WTC11 (cell line): ENCODE measurements at regions not wholly inside any gene's neighbourhood (a gene's known extent, or its start where the extent isn't known, plus 50 kb on each side); places are given as distances from the start of the nearest gene placed in this dataset.

Experiments
- CREB1 ChIP-seq: sonication (generic); formaldehyde crosslinking; IDR thresholded peaks from 2 replicates; pipeline ENCODE4 v1.8.0; 2023; ENCODE audit warnings: mild to moderate bottlenecking, missing genetic modification reagents
- CTCF ChIP-seq: fragments of 200-600 bp; IDR thresholded peaks from 2 replicates; pipeline ENCODE4 v1.8.0; 2022; ENCODE audit warnings: antibody characterized with exemption
- E2F1 ChIP-seq: sonication (generic); formaldehyde crosslinking; IDR thresholded peaks from 2 replicates; pipeline ENCODE4 v1.8.0; 2022; ENCODE audit warnings: mild to moderate bottlenecking, missing genetic modification reagents
- FOXK1 ChIP-seq: sonication (generic); formaldehyde crosslinking; IDR thresholded peaks from 2 replicates; pipeline ENCODE4 v1.8.0; 2022; ENCODE audit warnings: mild to moderate bottlenecking, moderate library complexity, missing genetic modification reagents
- KAT7 ChIP-seq: sonication (generic); formaldehyde crosslinking; IDR thresholded peaks from 2 replicates; pipeline ENCODE4 v1.8.1; 2023; ENCODE audit warnings: missing genetic modification reagents, mild to moderate bottlenecking, borderline replicate concordance
- MAX ChIP-seq: sonication (generic); formaldehyde crosslinking; IDR thresholded peaks from 2 replicates; pipeline ENCODE4 v1.8.0; 2022; ENCODE audit warnings: mild to moderate bottlenecking, missing genetic modification reagents
- MXD4 ChIP-seq: fragments of 250-450 bp; sonication (Bioruptor Pico); IDR thresholded peaks from 2 replicates; pipeline ENCODE4 v1.8.0; 2021; ENCODE audit warnings: mild to moderate bottlenecking, moderate library complexity, borderline replicate concordance
- MYBL2 ChIP-seq: sonication (generic); formaldehyde crosslinking; IDR thresholded peaks from 2 replicates; pipeline ENCODE4 v1.8.1; 2023; ENCODE audit warnings: mild to moderate bottlenecking, moderate library complexity, missing genetic modification reagents
- RORB ChIP-seq: fragments of 250-450 bp; sonication (Bioruptor Pico); IDR thresholded peaks from 2 replicates; pipeline ENCODE4 v1.9.0; 2021; ENCODE audit warnings: mild to moderate bottlenecking
- SMAD3 ChIP-seq: sonication (generic); formaldehyde crosslinking; IDR thresholded peaks from 2 replicates; pipeline ENCODE4 v1.8.0; 2022; ENCODE audit warnings: missing genetic modification reagents, mild to moderate bottlenecking, borderline replicate concordance
- SP1 ChIP-seq: sonication (generic); formaldehyde crosslinking; conservative IDR thresholded peaks from 2 replicates; pipeline ENCODE4 v1.8.1; 2022; ENCODE audit warnings: missing genetic modification reagents
- ZBTB21 ChIP-seq: sonication (generic); formaldehyde crosslinking; IDR thresholded peaks from 2 replicates; pipeline ENCODE4 v1.8.1; 2023; ENCODE audit warnings: mild to moderate bottlenecking, missing genetic modification reagents, borderline replicate concordance
- ZNF416 ChIP-seq: fragments of 250-450 bp; sonication (Bioruptor Pico); IDR thresholded peaks from 2 replicates; pipeline ENCODE4 v1.9.0; 2021; ENCODE audit warnings: mild to moderate bottlenecking, inconsistent platforms
- TF ChIP-seq, protein P1 (sequence below): fragments of 250-450 bp; sonication (Bioruptor Pico); IDR thresholded peaks from 2 replicates; pipeline ENCODE4 v2.1.2; 2022; ENCODE audit warnings: mild to moderate bottlenecking, moderate library complexity

DNA sequence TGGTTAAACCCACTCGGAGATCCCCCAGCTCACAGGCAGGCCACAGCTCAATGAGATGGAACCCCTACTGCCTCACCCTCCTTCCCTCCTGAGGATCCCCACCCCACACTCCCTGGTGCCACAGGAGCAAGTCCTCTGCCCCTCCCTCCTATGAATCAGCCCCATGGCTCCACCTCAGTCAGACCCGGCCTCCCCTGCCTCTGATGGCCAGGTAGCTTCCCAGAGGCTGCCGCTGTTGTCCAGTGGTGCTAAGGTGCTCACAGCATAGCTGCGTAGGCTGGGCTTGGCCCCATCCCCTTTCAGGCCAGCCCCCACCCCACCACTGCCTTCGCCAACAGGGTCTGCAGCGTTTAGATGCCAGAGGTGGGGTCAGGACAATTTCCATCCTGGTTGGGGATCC, 98.5 kb upstream of the IGSF21 start:
- no peak for TF ChIP-seq KAT7 (CRISPR knock-in tag)
- TF ChIP-seq CTCF, result no peak
- TF ChIP-seq MYBL2 (CRISPR knock-in tag), result no peak
- TF ChIP-seq, protein P1, sequence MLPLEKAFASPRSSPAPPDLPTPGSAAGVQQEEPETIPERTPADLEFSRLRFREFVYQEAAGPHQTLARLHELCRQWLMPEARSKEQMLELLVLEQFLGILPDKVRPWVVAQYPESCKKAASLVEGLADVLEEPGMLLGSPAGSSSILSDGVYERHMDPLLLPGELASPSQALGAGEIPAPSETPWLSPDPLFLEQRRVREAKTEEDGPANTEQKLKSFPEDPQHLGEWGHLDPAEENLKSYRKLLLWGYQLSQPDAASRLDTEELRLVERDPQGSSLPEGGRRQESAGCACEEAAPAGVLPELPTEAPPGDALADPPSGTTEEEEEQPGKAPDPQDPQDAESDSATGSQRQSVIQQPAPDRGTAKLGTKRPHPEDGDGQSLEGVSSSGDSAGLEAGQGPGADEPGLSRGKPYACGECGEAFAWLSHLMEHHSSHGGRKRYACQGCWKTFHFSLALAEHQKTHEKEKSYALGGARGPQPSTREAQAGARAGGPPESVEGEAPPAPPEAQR (CRISPR knock-in tag), result no peak
- no peak for TF ChIP-seq FOXK1 (CRISPR knock-in tag)
- no peak for TF ChIP-seq SP1 (CRISPR knock-in tag)
- no peak for TF ChIP-seq ZBTB21 (CRISPR knock-in tag)
- TF ChIP-seq SMAD3, result no peak
- no peak for TF ChIP-seq MAX (CRISPR knock-in tag)
- TF ChIP-seq CREB1 (CRISPR knock-in tag), result no peak
- TF ChIP-seq RORB (CRISPR knock-in tag), result no peak
- TF ChIP-seq ZNF416, result no peak
- no peak for TF ChIP-seq MXD4 (CRISPR knock-in tag)
- no peak for TF ChIP-seq E2F1 (CRISPR knock-in tag)
